Neural cell (in vitro differentiated cells): ENCODE measurements at regions not wholly inside any gene's neighbourhood (a gene's known extent, or its start where the extent isn't known, plus 50 kb on each side); places are given as distances from the start of the nearest gene placed in this dataset.

Experiments
- H2AFZ ChIP-seq: fragments of 200-600, 300-800 bp; sonication (generic), shearing (Covaris generic); 2 replicates; pipeline ENCODE4 v1.6.0; 2014; ENCODE audit warnings: low read depth, mild to moderate bottlenecking, antibody characterized with exemption, low read length, moderate library complexity
- H3F3A ChIP-seq: fragments of 200-600 bp; shearing (Covaris generic); 2 replicates; pipeline ENCODE4 v1.6.1; 2016; ENCODE audit warnings: mild to moderate bottlenecking, moderate library complexity, mixed read lengths, antibody characterized with exemption, low read length; ENCODE audit not compliant: insufficient read depth, poor library complexity, severe bottlenecking
- H3K27ac ChIP-seq: fragments of 200-600, 300-800 bp; sonication (generic), shearing (Covaris generic); 2 replicates; pipeline ENCODE4 v1.5.1; 2014; ENCODE audit warnings: mild to moderate bottlenecking, low read length, moderate library complexity
- H3K27me3 ChIP-seq: fragments of 300-800, 200-600 bp; sonication (generic), shearing (Covaris generic); 2 replicates; pipeline ENCODE4 v1.6.0; 2014; ENCODE audit warnings: mild to moderate bottlenecking, low read depth, low read length, moderate library complexity; ENCODE audit not compliant: insufficient read depth
- H3K36me3 ChIP-seq: fragments of 300-800, 200-600 bp; sonication (generic), shearing (Covaris generic); 2 replicates; pipeline ENCODE4 v1.5.1; 2014; ENCODE audit warnings: mild to moderate bottlenecking, antibody characterized with exemption, low read length, moderate library complexity; ENCODE audit not compliant: insufficient read depth
- H3K4me2 ChIP-seq: fragments of 300-800, 200-600 bp; sonication (generic), shearing (Covaris generic); 2 replicates; pipeline ENCODE4 v1.6.0; 2014; ENCODE audit warnings: mild to moderate bottlenecking, low read length
- H3K4me3 ChIP-seq: fragments of 300-800, 200-600 bp; sonication (generic), shearing (Covaris generic); 2 replicates; pipeline ENCODE4 v1.5.1; 2014; ENCODE audit warnings: mild to moderate bottlenecking, low read length, moderate library complexity
- H3K79me2 ChIP-seq: fragments of 200-600 bp; shearing (Covaris generic); replicated peaks from 2 replicates; pipeline ENCODE4 v1.6.0; 2014; ENCODE audit warnings: mild to moderate bottlenecking, low read length, moderate library complexity; ENCODE audit not compliant: insufficient read depth
- H3K9ac ChIP-seq: fragments of 300-800, 200-600 bp; sonication (generic), shearing (Covaris generic); 2 replicates; pipeline ENCODE4 v1.6.1; 2016; ENCODE audit warnings: mild to moderate bottlenecking, low read length, mixed read lengths
- H3K9me2 ChIP-seq: fragments of 200-600 bp; shearing (Covaris generic); 2 replicates; pipeline ENCODE4 v1.6.1; 2016; ENCODE audit warnings: mild to moderate bottlenecking, low read length, mixed read lengths; ENCODE audit not compliant: insufficient read depth
- H3K9me3 ChIP-seq: fragments of 200-600, 300-800 bp; sonication (generic), shearing (Covaris generic); 2 replicates; pipeline ENCODE4 v1.6.1; 2016; ENCODE audit warnings: mild to moderate bottlenecking, mixed run types, low read length, moderate library complexity, mixed read lengths
- H4K20me1 ChIP-seq: fragments of 200-600 bp; shearing (Covaris generic); 2 replicates; pipeline ENCODE4 v1.6.1; 2016; ENCODE audit warnings: mild to moderate bottlenecking, mixed run types; ENCODE audit not compliant: insufficient read depth
- CTCF ChIP-seq: fragments of 450-650 bp; IDR thresholded peaks from 2 replicates; pipeline ENCODE4 v1.5.1; 2014; ENCODE audit warnings: antibody characterized with exemption, mild to moderate bottlenecking, moderate library complexity; ENCODE audit not compliant: poor library complexity, severe bottlenecking
- EP300 ChIP-seq: fragments of 450-650 bp; conservative IDR thresholded peaks from 2 replicates; pipeline ENCODE4 v1.6.1; 2014; ENCODE audit warnings: antibody characterized with exemption, mild to moderate bottlenecking, moderate library complexity; ENCODE audit not compliant: poor library complexity, severe bottlenecking
- EZH2 ChIP-seq: fragments of 200-600, 300-800 bp; shearing (Covaris generic), sonication (generic); IDR thresholded peaks from 2 replicates; pipeline ENCODE4 v1.6.1; 2014; ENCODE audit warnings: antibody characterized with exemption, low read length, borderline replicate concordance, mild to moderate bottlenecking; ENCODE audit not compliant: insufficient read depth, poor library complexity, severe bottlenecking
- MXI1 ChIP-seq: fragments of 450-650 bp; conservative IDR thresholded peaks from 2 replicates; pipeline ENCODE4 v1.6.1; 2014; ENCODE audit warnings: antibody characterized with exemption, mild to moderate bottlenecking; ENCODE audit not compliant: poor library complexity, severe bottlenecking
- POLR2AphosphoS5 ChIP-seq: IDR thresholded peaks from 2 replicates; pipeline ENCODE4 v1.6.1; 2012
- RAD21 ChIP-seq: fragments of 450-650 bp; conservative IDR thresholded peaks from 2 replicates; pipeline ENCODE4 v1.6.1; 2014; ENCODE audit warnings: antibody characterized with exemption, mild to moderate bottlenecking, moderate library complexity
- REST ChIP-seq: IDR thresholded peaks from 2 replicates; pipeline ENCODE4 v1.6.1; 2012; ENCODE audit warnings: borderline replicate concordance
- SMC3 ChIP-seq: fragments of 450-650 bp; conservative IDR thresholded peaks from 2 replicates; pipeline ENCODE4 v1.6.1; 2014; ENCODE audit warnings: antibody characterized with exemption, mild to moderate bottlenecking, moderate library complexity; ENCODE audit not compliant: poor library complexity
- TAF1 ChIP-seq: IDR thresholded peaks from 2 replicates; pipeline ENCODE4 v1.6.1; 2012; ENCODE audit warnings: low read depth

DNA sequence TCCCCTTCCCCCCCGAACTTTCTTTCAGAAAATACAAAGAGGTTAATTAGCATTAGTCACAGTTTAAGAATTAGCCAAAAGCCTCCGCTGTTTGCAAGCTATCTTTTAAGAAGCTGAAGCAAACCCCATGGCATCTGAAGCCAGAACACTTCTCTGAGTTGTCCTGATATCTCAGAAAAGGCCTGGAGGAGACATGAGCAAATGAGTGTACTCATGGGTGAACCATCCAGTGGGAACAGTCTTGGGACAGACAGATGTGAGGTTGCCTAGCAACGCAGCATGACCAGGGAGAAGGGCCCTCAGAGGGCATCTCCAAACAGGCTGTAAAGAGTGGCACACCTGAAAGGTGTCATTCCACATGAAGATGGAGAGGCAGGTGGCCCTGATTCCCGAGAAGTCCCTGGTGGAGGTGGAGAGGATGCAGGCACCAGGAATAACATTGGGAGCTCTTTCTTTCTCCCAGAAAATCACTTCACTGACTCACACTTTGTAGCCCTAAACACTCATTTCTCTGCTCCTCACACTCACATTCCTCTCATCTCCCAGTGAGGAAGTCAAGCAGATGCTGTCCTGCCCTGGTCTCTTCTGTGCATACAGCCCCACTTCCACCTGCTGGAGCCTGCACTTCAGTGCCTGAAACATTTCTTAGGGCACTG, 87.0 kb upstream of the TSHZ3 start:
- no peaks in the 10 kb centered on the region for H3F3A ChIP-seq
- no peaks in the 10 kb centered on the region for H3K36me3 ChIP-seq
- no peaks in the 10 kb centered on the region for H4K20me1 ChIP-seq
- H3K9me3 ChIP-seq, result no peaks in the 10 kb centered on the region
- H2AFZ ChIP-seq, result no peak overlapping the region
- no peak overlapping the region for H3K9ac ChIP-seq
- TF ChIP-seq REST (no peak), POLR2AphosphoS5 (no peak), EP300 (no peak), SMC3 (no peak), RAD21 (no peak), CTCF (no peak), EZH2 (no peak), TAF1 (no peak), MXI1 (no peak)
- no peak overlapping the region for H3K27ac ChIP-seq
- H3K4me3 ChIP-seq, result no peak overlapping the region
- H3K79me2 ChIP-seq, result no peaks in the 10 kb centered on the region
- no peak overlapping the region for H3K4me2 ChIP-seq
- no peaks in the 10 kb centered on the region for H3K9me2 ChIP-seq
- no peaks in the 10 kb centered on the region for H3K27me3 ChIP-seq

GRCh38 chr19:31438401-31439269, 89.4 kb upstream of the TSHZ3 start:
- Histone ChIP-seq H3K27ac (no peak overlapping the region), H3K9ac (no peak overlapping the region), H3F3A (no peaks in the 10 kb centered on the region), H3K4me2 (no peak overlapping the region), H2AFZ (no peak overlapping the region), H3K79me2 (no peaks in the 10 kb centered on the region), H3K9me2 (no peaks in the 10 kb centered on the region), H3K9me3 (no peaks in the 10 kb centered on the region), H4K20me1 (no peaks in the 10 kb centered on the region), H3K4me3 (no peak overlapping the region), H3K27me3 (no peaks in the 10 kb centered on the region), H3K36me3 (no peaks in the 10 kb centered on the region)
- TF ChIP-seq TAF1 (no peak), SMC3 (no peak), EZH2 (no peak), RAD21 (no peak), MXI1 (no peak), EP300 (no peak), REST (no peak), CTCF (no peak), POLR2AphosphoS5 (no peak)
